ENCODE measurements at regions not wholly inside any gene's neighbourhood (a gene's known extent, or its start where the extent isn't known, plus 50 kb on each side); places are given as distances from the start of the nearest gene placed in this dataset.

DNA sequence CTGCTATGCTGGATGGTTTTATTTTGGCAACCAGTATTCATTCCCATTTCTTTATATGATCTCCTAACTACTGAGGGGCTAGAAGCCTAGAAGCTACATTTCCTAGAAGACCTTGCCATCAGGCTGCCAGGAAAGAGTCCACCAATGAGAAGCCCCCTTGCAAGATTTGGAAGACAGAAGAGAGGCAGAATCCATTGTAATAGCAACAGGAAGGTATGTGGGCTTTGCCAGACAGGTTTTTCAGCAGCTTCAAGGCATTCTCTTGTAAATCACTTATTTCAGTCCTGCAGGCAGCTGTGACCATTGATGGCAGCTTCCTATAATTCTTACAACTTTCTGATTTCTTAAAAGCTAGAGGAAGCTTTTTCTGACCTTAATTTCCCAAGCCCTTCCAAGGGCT lies 148.3 kb upstream of the NHS start:
- POLR2A ChIA-PET: no interaction called here
- no peaks in the 10 kb centered on the region for H3K27me3 Mint-ChIP-seq
- intact Hi-C loops (cut with micrococcal nuclease): no loop called here
- no peak overlapping the region for H3K27ac Mint-ChIP-seq
- Histone ChIP-seq H4K20me1 (ENCODE audit: control insufficient read depth, insufficient read depth, low read length, poor library complexity, severe bottlenecking) (no peaks in the 10 kb centered on the region), H3K36me3 (replicated peaks in 1 of 2; ENCODE audit: control extremely low read depth in 1 of 2, control insufficient read depth in 1 of 2, extremely low read depth in 1 of 2, insufficient read depth in 2 of 2, low read length in 1 of 2) (no peaks in the 10 kb centered on the region), H3K4me1 (ENCODE audit: control insufficient read depth in 2 of 2, insufficient read depth in 2 of 2, low read length in 2 of 2) (no peaks in the 10 kb centered on the region), H2AFZ (ENCODE audit: insufficient read depth, low read depth, low read length, poor library complexity, severe bottlenecking) (no peak overlapping the region), H3K4me3 (ENCODE audit: control extremely low read depth in 1 of 5, extremely low read depth in 1 of 5, insufficient read depth in 1 of 5, low read depth in 2 of 5, low read length in 4 of 5) (no peak overlapping the region), H3K9me3 (ENCODE audit: control extremely low read depth in 1 of 3, control insufficient read depth in 2 of 3, insufficient read depth in 1 of 3, low read length in 2 of 3) (no peaks in the 10 kb centered on the region), H3K9ac (ENCODE audit: low read length) (no peak overlapping the region), H3K27ac (ENCODE audit: low read length in 2 of 2) (no peak overlapping the region), H3K27me3 (replicated peaks in 1 of 4; ENCODE audit: control extremely low read depth in 1 of 4, control insufficient read depth in 3 of 4, insufficient read depth in 4 of 4, low read length in 3 of 4) (no peaks in the 10 kb centered on the region), H3K79me2 (ENCODE audit: control insufficient read depth, insufficient read depth, low read length) (no peaks in the 10 kb centered on the region), H3K4me2 (replicated peaks; ENCODE audit: low read depth, low read length, poor library complexity, severe bottlenecking) (no peak overlapping the region)
- H3K4me3 Mint-ChIP-seq: no peak overlapping the region
- no peak for TF ChIP-seq EZH2 (IDR thresholded peaks at IDR 0.05; ENCODE audit: borderline replicate concordance, insufficient read depth, low read depth, low read length, poor library complexity, severe bottlenecking)
- no peak for TF ChIP-seq CTCF (IDR thresholded peaks at IDR 0.05)
- H3K4me1 Mint-ChIP-seq: no peaks in the 10 kb centered on the region
- no peaks in the 10 kb centered on the region for H3K9me3 Mint-ChIP-seq (ENCODE audit: insufficient read depth)
- CTCF ChIA-PET: no interaction called here
- ATAC-seq (ENCODE audit: low read depth): no peak
- DNase-seq: no peak

DNA sequence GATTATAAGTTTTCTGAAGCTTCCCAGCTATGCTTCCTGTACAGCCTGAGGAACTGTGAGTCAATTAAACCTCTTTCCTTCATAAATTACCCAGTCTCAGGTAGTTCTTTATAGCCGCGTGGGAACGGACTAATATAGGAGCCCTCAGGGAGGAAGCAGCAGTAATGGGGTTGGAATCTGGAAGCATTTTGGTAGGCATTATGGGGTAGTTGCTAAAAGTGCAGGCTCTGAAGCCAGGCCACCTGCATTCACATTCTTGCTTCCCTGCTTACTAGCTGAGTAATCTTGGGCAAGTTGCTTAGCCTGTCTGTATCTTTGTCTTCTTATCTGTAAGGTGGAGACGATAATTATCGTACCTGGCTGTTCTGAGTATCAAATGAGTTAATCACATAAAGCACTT lies 137.9 kb upstream of the NHS start:
- H3K9me3 Mint-ChIP-seq (ENCODE audit: insufficient read depth): no peaks in the 10 kb centered on the region
- Histone ChIP-seq H3K27me3 (replicated peaks in 1 of 4; ENCODE audit: control extremely low read depth in 1 of 4, control insufficient read depth in 3 of 4, insufficient read depth in 4 of 4, low read length in 3 of 4) (no peaks in the 10 kb centered on the region), H3K36me3 (replicated peaks in 1 of 2; ENCODE audit: control extremely low read depth in 1 of 2, control insufficient read depth in 1 of 2, extremely low read depth in 1 of 2, insufficient read depth in 2 of 2, low read length in 1 of 2) (no peaks in the 10 kb centered on the region), H3K4me2 (replicated peaks; ENCODE audit: low read depth, low read length, poor library complexity, severe bottlenecking) (no peak overlapping the region), H3K9me3 (ENCODE audit: control extremely low read depth in 1 of 3, control insufficient read depth in 2 of 3, insufficient read depth in 1 of 3, low read length in 2 of 3) (no peaks in the 10 kb centered on the region), H3K27ac (ENCODE audit: low read length in 2 of 2) (no peak overlapping the region), H3K4me3 (ENCODE audit: control extremely low read depth in 1 of 5, extremely low read depth in 1 of 5, insufficient read depth in 1 of 5, low read depth in 2 of 5, low read length in 4 of 5) (no peak overlapping the region), H3K4me1 (ENCODE audit: control insufficient read depth in 2 of 2, insufficient read depth in 2 of 2, low read length in 2 of 2) (no peaks in the 10 kb centered on the region), H2AFZ (ENCODE audit: insufficient read depth, low read depth, low read length, poor library complexity, severe bottlenecking) (no peak overlapping the region), H4K20me1 (ENCODE audit: control insufficient read depth, insufficient read depth, low read length, poor library complexity, severe bottlenecking) (no peaks in the 10 kb centered on the region), H3K9ac (ENCODE audit: low read length) (no peak overlapping the region), H3K79me2 (ENCODE audit: control insufficient read depth, insufficient read depth, low read length) (no peaks in the 10 kb centered on the region)
- no peak for DNase-seq
- no peak overlapping the region for H3K27ac Mint-ChIP-seq
- TF ChIP-seq CTCF (IDR thresholded peaks at IDR 0.05) (no peak), EZH2 (IDR thresholded peaks at IDR 0.05; ENCODE audit: borderline replicate concordance, insufficient read depth, low read depth, low read length, poor library complexity, severe bottlenecking) (no peak)
- no CpG with 5 or more reads among the region's 5 CpGs for WGBS (ENCODE audit: insufficient coverage)
- H3K4me3 Mint-ChIP-seq: no peak overlapping the region
- H3K4me1 Mint-ChIP-seq: no peaks in the 10 kb centered on the region
- H3K27me3 Mint-ChIP-seq: peaks cover 3% of the 10 kb centered on the region
- CTCF ChIA-PET: no interaction called here
- ATAC-seq (ENCODE audit: low read depth): no peak
- intact Hi-C loops (cut with micrococcal nuclease): no loop called here
- POLR2A ChIA-PET: no interaction called here

All from B cell (primary cell).